ENCODE measurements at regions not wholly inside any gene's neighbourhood (a gene's known extent, or its start where the extent isn't known, plus 50 kb on each side); places are given as distances from the start of the nearest gene placed in this dataset.

DNA sequence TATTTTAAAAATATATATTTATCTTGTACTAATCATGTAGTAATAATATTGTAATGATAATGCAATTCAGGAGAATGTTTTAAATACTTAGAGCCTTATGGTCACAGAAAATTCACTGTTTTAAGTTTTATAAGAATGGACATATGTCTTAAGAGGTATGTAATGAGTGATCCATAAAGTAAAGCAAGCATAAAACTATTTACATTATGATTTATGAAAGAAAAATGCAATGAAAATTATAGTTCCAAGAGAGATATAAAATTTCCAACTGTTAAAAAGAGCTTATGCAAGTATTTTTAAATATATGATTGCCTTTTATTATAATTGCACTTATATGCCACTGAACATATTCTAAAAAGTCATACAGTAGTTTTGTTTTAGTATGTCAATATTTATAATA, 157.5 kb upstream of the TARS1 start:
- TF ChIP-seq, protein P1, sequence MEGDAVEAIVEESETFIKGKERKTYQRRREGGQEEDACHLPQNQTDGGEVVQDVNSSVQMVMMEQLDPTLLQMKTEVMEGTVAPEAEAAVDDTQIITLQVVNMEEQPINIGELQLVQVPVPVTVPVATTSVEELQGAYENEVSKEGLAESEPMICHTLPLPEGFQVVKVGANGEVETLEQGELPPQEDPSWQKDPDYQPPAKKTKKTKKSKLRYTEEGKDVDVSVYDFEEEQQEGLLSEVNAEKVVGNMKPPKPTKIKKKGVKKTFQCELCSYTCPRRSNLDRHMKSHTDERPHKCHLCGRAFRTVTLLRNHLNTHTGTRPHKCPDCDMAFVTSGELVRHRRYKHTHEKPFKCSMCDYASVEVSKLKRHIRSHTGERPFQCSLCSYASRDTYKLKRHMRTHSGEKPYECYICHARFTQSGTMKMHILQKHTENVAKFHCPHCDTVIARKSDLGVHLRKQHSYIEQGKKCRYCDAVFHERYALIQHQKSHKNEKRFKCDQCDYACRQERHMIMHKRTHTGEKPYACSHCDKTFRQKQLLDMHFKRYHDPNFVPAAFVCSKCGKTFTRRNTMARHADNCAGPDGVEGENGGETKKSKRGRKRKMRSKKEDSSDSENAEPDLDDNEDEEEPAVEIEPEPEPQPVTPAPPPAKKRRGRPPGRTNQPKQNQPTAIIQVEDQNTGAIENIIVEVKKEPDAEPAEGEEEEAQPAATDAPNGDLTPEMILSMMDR (conservative IDR thresholded peaks at IDR 0.05) = no peak
- TF ChIP-seq ZFX (IDR thresholded peaks at IDR 0.05) = no peak
